ENCODE measurements at regions not wholly inside any gene's neighbourhood (a gene's known extent, or its start where the extent isn't known, plus 50 kb on each side); places are given as distances from the start of the nearest gene placed in this dataset.

DNA sequence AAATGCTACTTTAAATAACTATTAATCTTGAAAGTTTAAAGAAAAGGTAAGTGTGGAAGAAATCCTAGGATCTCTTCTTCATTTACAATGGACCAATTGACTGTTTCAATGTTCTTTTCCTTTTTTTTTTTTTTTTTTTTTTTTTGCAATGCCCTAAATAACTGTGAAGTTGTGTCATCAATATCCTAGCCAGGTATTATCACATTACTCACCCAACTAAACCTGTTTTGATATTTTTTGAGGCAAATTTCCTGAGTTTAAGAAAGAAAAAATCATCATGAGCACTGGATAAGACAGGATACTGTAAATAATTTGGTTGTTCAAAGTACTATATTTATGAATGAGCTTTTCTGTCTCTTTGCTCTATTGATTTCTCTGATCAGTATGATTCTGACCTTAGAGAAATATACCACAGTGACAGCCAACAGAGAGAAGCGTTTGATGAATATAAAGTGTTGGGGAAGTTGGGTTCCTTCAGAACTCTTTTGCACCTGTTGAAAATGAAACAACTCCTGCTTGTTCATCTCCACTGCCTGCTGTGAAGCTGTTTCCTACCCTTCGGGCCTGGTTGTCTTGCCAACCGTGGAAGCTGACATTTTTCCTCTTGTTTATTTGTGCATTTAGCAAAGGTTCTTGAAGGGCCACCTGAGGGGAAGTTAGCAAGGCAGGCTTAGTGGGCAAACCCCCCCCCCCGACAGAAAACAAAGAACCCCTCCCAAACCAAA lies 1220.5 kb upstream of the SLC10A2 start:
- DNase-seq (ENCODE audit: low read depth) = no peak

DNA sequence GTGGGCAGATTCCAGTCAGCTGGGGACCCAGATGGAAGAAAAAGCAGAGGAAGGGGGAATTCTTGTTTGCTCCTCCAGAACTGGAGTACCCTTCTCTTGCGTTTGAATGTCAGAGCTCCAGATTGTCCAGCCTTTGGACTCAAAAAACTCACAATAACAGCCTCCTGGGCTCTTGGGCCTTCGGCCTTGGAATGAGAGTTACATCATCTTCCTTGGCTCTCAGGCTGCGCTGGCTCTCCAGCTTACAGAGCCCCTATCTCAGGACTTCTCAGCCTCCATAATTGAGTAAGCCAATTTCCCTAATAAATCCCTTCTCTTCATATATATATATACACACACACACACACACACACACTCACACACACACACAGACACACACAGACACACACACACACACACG lies 1215.7 kb upstream of the SLC10A2 start:
- H3K4me3 ChIP-seq (ENCODE audit: low read depth, low read length) = no peak overlapping the region
- no peak for DNase-seq (ENCODE audit: low read depth)
- TF ChIP-seq, protein P1, sequence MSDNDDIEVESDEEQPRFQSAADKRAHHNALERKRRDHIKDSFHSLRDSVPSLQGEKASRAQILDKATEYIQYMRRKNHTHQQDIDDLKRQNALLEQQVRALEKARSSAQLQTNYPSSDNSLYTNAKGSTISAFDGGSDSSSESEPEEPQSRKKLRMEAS (IDR thresholded peaks at IDR 0.05; ENCODE audit: low read depth, low read length) = no peak
- TF ChIP-seq, protein P2, sequence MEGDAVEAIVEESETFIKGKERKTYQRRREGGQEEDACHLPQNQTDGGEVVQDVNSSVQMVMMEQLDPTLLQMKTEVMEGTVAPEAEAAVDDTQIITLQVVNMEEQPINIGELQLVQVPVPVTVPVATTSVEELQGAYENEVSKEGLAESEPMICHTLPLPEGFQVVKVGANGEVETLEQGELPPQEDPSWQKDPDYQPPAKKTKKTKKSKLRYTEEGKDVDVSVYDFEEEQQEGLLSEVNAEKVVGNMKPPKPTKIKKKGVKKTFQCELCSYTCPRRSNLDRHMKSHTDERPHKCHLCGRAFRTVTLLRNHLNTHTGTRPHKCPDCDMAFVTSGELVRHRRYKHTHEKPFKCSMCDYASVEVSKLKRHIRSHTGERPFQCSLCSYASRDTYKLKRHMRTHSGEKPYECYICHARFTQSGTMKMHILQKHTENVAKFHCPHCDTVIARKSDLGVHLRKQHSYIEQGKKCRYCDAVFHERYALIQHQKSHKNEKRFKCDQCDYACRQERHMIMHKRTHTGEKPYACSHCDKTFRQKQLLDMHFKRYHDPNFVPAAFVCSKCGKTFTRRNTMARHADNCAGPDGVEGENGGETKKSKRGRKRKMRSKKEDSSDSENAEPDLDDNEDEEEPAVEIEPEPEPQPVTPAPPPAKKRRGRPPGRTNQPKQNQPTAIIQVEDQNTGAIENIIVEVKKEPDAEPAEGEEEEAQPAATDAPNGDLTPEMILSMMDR (IDR thresholded peaks at IDR 0.05; ENCODE audit: low read depth, low read length) = no peak
- no peak for TF ChIP-seq POLR2A (IDR thresholded peaks at IDR 0.05; ENCODE audit: extremely low read depth, insufficient read length)
- TF ChIP-seq MYC (IDR thresholded peaks at IDR 0.05; ENCODE audit: low read depth, low read length) = no peak

More for the DNA sequence above, 1220.5 kb upstream of the SLC10A2 start:
- no peak for TF ChIP-seq MYC (IDR thresholded peaks at IDR 0.05; ENCODE audit: low read depth, low read length)
- TF ChIP-seq, protein P2 (IDR thresholded peaks at IDR 0.05; ENCODE audit: low read depth, low read length) = no peak
- TF ChIP-seq, protein P1 (IDR thresholded peaks at IDR 0.05; ENCODE audit: low read depth, low read length) = no peak
- no peak for TF ChIP-seq POLR2A (IDR thresholded peaks at IDR 0.05; ENCODE audit: extremely low read depth, insufficient read length)
- no peak overlapping the region for H3K4me3 ChIP-seq (ENCODE audit: low read depth, low read length)

DNA sequence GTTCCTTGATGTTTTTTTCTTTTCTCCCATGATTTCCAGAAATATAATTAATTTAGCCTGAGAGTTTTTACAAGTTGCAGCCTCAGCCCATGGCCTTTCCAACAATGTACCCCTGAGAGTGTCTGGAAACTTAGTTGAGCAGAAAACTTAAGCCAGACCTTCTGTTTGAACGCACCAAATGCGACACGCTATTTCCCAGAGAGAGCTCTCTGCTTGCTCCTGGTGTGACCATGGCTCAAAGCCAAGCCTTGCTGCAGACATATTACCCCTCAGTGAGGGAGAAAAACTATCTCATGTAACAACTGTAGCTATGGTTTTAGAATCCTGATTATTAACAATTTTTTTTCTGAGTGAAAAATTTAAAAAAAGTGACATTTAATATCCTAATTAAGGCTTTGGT lies 1204.5 kb upstream of the SLC10A2 start:
- no peak overlapping the region for H3K4me3 ChIP-seq (ENCODE audit: low read depth, low read length)
- TF ChIP-seq MYC (IDR thresholded peaks at IDR 0.05; ENCODE audit: low read depth, low read length) (no peak), POLR2A (IDR thresholded peaks at IDR 0.05; ENCODE audit: extremely low read depth, insufficient read length) (no peak)
- TF ChIP-seq, protein P2 (IDR thresholded peaks at IDR 0.05; ENCODE audit: low read depth, low read length) = no peak
- TF ChIP-seq, protein P1 (IDR thresholded peaks at IDR 0.05; ENCODE audit: low read depth, low read length) = no peak
- no peak for DNase-seq (ENCODE audit: low read depth)

DNA sequence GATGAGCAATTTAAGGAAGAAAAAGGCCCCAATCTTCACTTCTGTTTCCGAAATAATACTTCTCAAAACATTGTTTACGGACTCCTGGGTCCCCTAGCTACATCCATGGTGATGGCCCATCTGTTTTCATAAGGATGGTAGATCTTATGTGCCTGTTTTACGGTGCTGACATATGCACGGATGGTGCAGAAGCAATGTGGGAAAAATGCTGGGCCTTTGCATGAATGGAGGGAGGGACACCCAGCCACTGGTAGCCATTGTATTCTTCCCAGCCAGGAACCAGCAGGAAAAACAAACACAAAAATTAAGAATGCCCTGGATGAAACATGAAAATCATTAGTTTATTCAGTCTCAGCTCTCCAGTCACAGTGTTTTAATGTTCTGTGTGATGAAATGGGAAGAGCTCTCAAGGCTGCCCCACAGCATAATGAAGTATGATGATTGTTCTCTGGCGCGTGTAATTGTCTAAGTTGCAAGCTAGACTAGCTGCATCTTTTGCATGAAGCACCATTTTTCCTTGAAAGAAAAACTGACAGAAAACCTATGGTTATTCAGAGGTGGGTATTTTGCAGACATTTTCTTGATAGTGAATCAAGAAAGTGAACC lies 1201.1 kb upstream of the SLC10A2 start:
- TF ChIP-seq MYC (IDR thresholded peaks at IDR 0.05; ENCODE audit: low read depth, low read length) (no peak), POLR2A (IDR thresholded peaks at IDR 0.05; ENCODE audit: extremely low read depth, insufficient read length) (no peak)
- TF ChIP-seq, protein P1 (IDR thresholded peaks at IDR 0.05; ENCODE audit: low read depth, low read length) = no peak
- TF ChIP-seq, protein P2 (IDR thresholded peaks at IDR 0.05; ENCODE audit: low read depth, low read length) = no peak

DNA sequence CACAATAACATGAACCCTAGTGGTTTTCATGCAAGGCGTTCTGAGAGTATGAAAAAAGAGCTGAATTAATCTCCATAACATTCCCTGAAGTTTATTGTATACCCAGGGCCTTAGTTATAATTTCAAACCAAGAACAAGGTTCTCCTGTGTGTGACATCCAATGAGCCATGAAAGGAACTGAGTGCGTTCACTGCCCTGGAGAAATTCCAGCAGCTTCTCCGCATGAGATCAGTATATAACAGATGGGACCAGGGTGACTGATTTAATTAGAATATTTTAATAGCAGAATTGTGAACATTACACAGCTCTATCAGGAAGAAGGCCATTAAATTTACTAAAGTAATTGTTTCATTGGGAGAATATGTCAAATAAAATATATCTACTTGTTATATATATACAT lies 1190.5 kb upstream of the SLC10A2 start:
- TF ChIP-seq, protein P2 (IDR thresholded peaks at IDR 0.05; ENCODE audit: low read depth, low read length) = no peak
- TF ChIP-seq POLR2A (IDR thresholded peaks at IDR 0.05; ENCODE audit: extremely low read depth, insufficient read length) (no peak), MYC (IDR thresholded peaks at IDR 0.05; ENCODE audit: low read depth, low read length) (no peak)
- TF ChIP-seq, protein P1 (IDR thresholded peaks at IDR 0.05; ENCODE audit: low read depth, low read length) = no peak
- no peak for DNase-seq (ENCODE audit: low read depth)
- H3K4me3 ChIP-seq (ENCODE audit: low read depth, low read length) = no peak overlapping the region

More for the DNA sequence above, 1201.1 kb upstream of the SLC10A2 start:
- no peak for DNase-seq (ENCODE audit: low read depth)
- H3K4me3 ChIP-seq (ENCODE audit: low read depth, low read length) = no peak overlapping the region

Data from NB4 (cell line).